ENCODE measurements at regions not wholly inside any gene's neighbourhood (a gene's known extent, or its start where the extent isn't known, plus 50 kb on each side); places are given as distances from the start of the nearest gene placed in this dataset.

DNA sequence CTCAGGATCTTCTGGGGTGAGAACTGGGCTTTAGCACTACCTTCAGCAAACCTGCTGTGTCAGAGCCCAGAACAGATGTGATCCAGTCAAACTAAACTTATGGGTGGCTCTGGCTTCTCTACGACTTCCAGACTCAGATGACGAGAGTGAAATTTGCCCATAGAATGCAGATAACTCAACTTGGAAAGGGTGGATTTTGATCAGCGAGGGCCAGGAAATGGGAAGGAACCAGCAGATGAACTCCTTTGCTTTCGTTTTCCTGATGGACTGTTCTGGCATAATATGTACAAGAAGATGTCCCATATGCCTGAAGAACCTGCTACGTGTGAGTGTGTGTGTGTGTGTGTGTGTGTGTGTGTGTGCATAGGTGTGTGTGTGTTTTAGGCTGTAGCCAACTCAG lies 132.0 kb upstream of the MOCS2 start:
- TF ChIP-seq, protein P1, sequence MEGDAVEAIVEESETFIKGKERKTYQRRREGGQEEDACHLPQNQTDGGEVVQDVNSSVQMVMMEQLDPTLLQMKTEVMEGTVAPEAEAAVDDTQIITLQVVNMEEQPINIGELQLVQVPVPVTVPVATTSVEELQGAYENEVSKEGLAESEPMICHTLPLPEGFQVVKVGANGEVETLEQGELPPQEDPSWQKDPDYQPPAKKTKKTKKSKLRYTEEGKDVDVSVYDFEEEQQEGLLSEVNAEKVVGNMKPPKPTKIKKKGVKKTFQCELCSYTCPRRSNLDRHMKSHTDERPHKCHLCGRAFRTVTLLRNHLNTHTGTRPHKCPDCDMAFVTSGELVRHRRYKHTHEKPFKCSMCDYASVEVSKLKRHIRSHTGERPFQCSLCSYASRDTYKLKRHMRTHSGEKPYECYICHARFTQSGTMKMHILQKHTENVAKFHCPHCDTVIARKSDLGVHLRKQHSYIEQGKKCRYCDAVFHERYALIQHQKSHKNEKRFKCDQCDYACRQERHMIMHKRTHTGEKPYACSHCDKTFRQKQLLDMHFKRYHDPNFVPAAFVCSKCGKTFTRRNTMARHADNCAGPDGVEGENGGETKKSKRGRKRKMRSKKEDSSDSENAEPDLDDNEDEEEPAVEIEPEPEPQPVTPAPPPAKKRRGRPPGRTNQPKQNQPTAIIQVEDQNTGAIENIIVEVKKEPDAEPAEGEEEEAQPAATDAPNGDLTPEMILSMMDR (conservative IDR thresholded peaks at IDR 0.05) = no peak
- TF ChIP-seq EZH2 (IDR thresholded peaks at IDR 0.05; ENCODE audit: low read depth) = no peak

All from PC-9 (cell line).